ENCODE measurements at regions not wholly inside any gene's neighbourhood (a gene's known extent, or its start where the extent isn't known, plus 50 kb on each side); places are given as distances from the start of the nearest gene placed in this dataset.

DNA sequence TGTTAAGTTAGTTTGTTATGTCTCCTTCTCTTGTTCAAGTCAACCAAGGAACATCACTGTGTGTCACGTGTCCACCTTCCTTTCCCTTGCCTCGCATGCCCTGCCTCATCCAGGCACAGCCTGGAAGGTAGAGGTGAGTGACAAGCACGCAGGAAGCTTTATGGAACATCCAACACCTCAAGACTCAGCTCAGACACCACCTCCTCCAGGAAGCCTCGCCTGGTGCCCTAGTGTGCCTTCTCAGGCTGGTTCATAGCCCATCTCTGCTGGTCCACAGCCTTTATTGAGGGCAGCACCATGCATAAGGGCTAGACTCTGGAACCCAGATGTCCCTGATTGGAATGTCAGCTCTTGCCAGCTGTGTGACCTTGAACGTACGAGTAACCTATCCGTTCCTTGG, 224.3 kb downstream of the ANKRD60 start:
- no peak for DNase-seq

DNA sequence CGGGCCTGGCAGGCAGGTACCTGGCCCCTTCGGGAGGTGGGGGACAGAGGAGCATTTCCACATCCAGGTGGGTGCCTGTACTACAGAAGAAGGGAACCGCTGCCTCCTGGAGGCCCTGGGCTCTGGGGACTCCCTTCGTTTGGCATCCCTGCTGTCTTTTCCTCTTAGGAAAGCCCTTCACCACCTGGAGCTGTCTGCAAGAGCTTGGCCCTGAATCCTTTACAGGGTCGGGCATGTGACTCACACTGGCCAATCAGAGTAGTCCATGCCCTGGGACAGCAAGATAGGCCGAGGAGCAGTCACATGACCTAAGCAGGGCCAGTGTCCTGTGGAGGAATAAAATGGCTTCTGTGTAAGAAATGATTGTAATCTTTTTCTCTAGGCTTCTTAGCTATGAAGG, 224.9 kb downstream of the ANKRD60 start:
- DNase-seq, result no peak

GRCh38 chr20:58002901-58003300, 225.6 kb downstream of the ANKRD60 start:
- no peak for DNase-seq

DNA sequence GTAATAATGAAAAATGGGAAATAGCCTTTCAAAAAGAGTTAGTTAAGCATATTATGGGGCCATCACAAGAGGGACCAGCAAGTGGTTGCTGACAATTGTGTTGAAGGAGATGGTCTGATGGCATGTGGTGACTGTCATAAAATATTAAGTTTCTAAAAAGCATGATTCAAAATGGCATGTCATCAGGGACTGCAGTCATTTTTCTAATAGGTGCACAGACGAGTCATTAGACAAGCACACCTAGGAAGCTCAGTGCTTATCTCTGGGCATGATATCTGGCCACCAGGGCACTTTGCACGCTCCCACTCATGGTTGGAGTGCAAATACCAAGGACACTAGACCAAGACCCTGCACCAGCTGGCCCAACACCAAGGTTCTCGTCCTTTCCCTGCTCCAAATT, 226.5 kb downstream of the ANKRD60 start:
- DNase-seq, result no peak

GRCh38 chr20:58001381-58001780, 227.1 kb downstream of the ANKRD60 start:
- DNase-seq, result no peak

DNA sequence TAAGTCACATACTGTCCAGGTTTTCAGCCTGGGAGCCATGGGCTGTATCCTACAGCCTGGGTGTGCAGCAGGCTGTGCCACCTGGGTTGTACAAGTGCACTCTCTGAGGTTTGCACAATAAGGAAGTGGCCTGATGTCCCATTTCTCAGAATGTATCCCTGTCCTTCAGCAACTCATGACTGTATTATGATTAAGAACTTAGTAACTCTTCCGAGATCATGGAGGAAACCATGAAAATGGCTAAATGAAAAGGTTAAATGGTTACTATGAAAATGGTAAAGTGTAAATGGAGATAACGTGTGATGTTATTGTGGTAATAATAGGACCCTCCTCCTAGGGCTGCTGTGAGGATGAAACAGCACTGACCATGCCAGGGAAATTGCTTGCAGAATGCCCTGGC, 227.6 kb downstream of the ANKRD60 start:
- no peak for DNase-seq

GRCh38 chr20:57999465-58000111, 228.9 kb downstream of the ANKRD60 start:
- peak in 16 of 56 donors; percentile 5 to 50 (median 24) for DNase-seq

DNA sequence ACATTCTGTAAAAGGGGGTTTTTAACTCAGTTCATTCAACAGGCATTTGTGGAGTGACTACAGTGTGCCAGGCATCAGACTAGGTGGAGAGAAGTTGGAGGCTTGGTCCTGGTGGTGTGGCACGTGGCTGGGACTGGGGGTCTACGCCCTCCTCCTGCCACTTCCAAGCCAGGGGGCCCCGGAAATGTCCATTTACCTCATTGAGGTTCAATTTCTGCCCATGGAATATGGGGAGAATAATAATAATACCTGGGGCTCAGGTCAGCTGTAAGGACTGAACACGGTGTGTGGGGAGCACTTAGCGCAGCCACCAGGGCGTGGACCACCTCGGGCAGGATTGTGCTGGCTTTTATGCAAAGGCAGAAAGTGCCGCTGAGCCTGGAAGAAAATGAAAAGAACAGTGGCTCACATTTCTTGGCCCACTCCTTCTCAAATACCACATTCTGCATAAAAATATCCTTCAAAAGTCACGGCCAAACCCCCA, 229.4 kb downstream of the ANKRD60 start:
- DNase-seq, result no peak

- no peak for DNase-seq
Observed at GRCh38 chr20:57998276-57998675, 230.2 kb downstream of the ANKRD60 start.

GRCh38 chr20:57996936-57997890, 231.2 kb downstream of the ANKRD60 start:
- DNase-seq, result no peak

GRCh38 chr20:57996465-57996864, 232.0 kb downstream of the ANKRD60 start:
- no peak for DNase-seq

GRCh38 chr20:57995381-57995977, 233.0 kb downstream of the ANKRD60 start:
- no peak for DNase-seq

DNA sequence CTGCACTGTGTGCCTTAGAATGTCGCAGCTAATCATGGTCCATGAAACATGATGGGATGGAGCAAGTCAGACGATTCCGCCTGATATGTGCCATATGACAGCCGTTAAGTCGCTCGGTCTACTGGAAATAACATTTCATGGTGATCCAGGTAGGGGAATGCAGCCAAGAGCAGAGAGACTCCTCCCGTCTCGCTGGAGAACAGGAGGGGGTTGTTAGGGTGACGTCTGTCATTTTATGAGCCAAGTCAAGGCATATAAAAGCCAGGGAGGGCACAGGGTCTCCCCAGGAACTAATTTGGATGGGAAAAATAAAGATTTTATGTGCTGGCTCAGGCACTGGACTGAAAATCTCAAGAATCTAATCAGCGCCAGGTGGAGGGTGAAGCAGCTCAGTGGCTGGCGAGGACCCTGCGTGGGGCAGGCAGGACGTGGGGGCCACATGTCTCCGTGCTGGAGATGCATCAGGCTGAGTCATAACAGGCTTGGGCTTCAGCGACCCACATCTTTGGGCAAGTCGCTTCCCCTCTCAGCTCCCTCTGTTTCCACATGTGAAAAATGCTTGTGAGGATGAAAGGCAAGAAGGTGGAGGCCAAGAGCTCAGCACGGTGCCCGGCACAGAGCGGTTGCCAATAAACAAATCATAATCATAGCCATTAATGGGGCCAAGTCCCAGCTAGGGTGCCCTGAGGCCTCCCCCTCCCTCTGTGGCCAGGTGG, 234.6 kb downstream of the ANKRD60 start:
- DNase-seq, result no peak

- DNase-seq, result no peak
Observed at GRCh38 chr20:57991211-57991881, 237.1 kb downstream of the ANKRD60 start.

- DNase-seq, result no peak
Observed at GRCh38 chr20:57990396-57990987, 238.0 kb downstream of the ANKRD60 start.

DNA sequence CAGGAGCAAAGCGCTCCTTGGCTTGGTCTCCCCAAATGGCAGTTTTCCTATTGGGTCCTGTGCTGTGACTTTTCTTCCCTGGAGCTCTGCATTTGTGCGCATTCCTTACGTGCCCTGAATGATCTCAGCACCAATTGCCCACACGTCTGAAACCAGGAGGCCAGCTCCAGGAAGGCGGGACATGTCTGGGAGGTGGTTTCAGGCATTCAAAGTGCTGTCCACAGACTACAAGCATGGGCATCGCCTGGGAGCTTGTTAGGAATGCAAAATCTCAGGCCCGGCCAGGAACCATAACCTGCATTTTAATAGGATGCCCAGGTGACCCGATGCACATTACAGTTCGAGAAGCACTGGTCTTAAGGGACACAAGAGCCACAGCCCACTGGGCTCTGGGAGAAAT, 239.6 kb downstream of the ANKRD60 start:
- DNase-seq, result no peak

DNA sequence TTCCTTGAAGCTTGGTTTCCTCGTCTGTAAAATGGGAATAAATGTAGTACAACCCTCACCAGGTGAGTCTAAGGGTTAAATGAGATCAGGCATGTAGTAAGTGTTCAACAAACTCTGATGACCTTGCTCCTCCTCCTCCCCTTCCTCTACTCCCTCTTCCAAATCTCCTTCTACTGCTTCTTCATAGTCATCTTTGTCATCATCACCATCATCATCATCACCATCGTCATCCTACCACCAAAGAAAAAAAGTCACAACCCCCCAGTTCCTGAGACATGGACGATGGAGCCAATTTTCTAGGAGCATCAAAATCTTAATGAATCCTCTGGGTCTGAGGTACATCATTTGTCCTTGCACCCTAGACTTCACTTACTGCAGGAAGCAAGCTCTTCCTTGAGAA, 240.0 kb downstream of the ANKRD60 start:
- no peak for DNase-seq

DNA sequence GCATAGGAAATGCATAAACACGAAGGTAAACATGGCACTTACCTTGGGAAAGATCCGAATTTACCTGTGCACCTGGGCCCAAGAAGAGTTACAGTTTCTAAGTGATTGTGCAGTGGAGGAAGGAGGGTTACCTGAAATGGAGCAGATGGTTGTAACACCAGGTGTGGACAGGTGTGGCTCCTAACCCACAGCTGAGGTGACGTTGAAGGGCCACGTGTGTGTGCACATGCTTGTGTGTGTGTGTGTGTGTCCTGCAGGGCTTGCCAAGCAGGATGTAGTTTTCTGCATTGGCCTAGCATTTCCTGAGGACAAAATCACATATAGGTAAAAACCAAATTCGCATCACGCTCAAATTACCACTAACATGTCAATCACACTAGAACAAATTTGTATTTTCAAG, 240.8 kb downstream of the ANKRD60 start:
- DNase-seq, result no peak

DNA sequence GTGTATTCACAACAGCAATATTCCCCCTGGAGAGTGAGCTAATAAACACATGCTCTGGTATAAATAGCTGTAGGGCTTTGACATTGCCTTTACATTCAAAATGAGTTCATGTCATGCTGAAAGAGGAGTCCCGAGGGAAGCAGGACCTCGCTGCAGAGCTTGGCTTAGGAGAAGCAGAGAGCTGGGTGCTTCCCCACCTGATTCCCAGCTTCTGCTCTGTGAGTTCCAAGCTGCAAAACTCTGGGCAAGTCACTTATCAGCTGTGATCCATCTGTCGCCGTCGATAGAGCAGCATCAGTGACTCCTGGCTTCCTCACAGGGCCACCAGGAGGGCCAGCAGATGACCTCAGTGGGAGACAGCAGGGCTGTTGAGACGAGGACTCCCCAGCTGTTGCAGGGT, 241.8 kb downstream of the ANKRD60 start:
- no peak for DNase-seq

GRCh38 chr20:57985278-57985677, 243.2 kb downstream of the ANKRD60 start:
- no peak for DNase-seq

DNA sequence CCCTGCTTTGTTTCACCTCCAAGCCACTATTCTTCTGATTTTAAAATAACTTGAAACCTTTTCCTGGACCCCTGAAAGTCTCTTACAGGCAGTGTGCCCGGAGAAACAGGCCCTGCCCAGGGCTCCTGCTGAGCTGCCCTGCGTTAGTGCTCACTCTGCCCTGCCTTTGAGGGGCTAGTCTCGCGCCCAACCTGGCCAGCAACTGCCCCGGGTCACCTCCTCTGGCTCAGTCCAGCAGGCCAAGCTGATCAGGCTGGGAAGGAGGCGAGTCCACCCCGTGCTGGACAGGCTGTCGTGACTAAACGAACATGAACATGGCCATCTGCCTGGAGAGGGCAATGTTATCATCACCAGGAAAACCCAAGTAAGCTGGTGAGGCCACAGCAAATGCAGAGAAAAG, 245.4 kb downstream of the ANKRD60 start:
- no peak for DNase-seq
